Suprapubic skin (tissue), 4 donors: ENCODE measurements at regions not wholly inside any gene's neighbourhood (a gene's known extent, or its start where the extent isn't known, plus 50 kb on each side); places are given as distances from the start of the nearest gene placed in this dataset.
A peak's percentile ranks its signal among the peaks of the same experiment; 100 is the strongest.

Experiments used
- DNase-seq, 2 donors: peaks; one replicate each; pipeline ENCODE4 v3.0.0-alpha.2; 2019; ENCODE audit warnings: low spot score in 2 of 2
- H3K27ac ChIP-seq: fragments of 200-600 bp; sonication (generic); one replicate; pipeline ENCODE4 v1.5.1; 2019
- H3K27me3 ChIP-seq: fragments of 200-600 bp; sonication (generic); one replicate; pipeline ENCODE4 v1.5.1; 2019
- H3K36me3 ChIP-seq: fragments of 200-600 bp; sonication (generic); one replicate; pipeline ENCODE4 v1.5.1; 2019
- H3K4me1 ChIP-seq: fragments of 200-600 bp; sonication (generic); one replicate; pipeline ENCODE4 v1.5.1; 2019
- H3K4me3 ChIP-seq: fragments of 200-600 bp; sonication (generic); one replicate; pipeline ENCODE4 v1.5.1; 2019; ENCODE audit warnings: mild to moderate bottlenecking
- H3K9me3 ChIP-seq: fragments of 200-600 bp; sonication (generic); one replicate; pipeline ENCODE4 v1.5.1; 2019
- EP300 ChIP-seq: sonication (generic); formaldehyde crosslinking; IDR thresholded peaks from one replicate; pipeline ENCODE4 v1.6.1; 2017; ENCODE audit warnings: antibody characterized with exemption
- POLR2A ChIP-seq, 2 donors: fragments of 450-650 bp; IDR thresholded peaks; one replicate each; pipeline ENCODE4 v1.6.1; 2017; ENCODE audit warnings: antibody characterized with exemption in 2 of 2, mild to moderate bottlenecking in 2 of 2, moderate library complexity in 2 of 2
- POLR2AphosphoS5 ChIP-seq, 3 donors: sonication (generic); formaldehyde crosslinking; IDR thresholded peaks; one replicate each; pipeline ENCODE4 v1.6.1; 2017; ENCODE audit warnings: antibody characterized with exemption in 3 of 3
- WGBS: methylation state at CpG from one replicate; pipeline ENCODE4 v1.1.5; 2018; 5-methylcytosine and 5-hydroxymethylcytosine counted together
- TF ChIP-seq, protein P1 (sequence below), 2 donors: fragments of 200-600 bp in 1 of 2; fragments of 450-650 bp in 1 of 2; sonication (generic) in 1 of 2; IDR thresholded peaks; one replicate each; pipeline ENCODE4 v1.5.1; 2016 to 2019; ENCODE audit warnings: antibody characterized with exemption in 2 of 2, mild to moderate bottlenecking in 1 of 2, moderate library complexity in 1 of 2

DNA sequence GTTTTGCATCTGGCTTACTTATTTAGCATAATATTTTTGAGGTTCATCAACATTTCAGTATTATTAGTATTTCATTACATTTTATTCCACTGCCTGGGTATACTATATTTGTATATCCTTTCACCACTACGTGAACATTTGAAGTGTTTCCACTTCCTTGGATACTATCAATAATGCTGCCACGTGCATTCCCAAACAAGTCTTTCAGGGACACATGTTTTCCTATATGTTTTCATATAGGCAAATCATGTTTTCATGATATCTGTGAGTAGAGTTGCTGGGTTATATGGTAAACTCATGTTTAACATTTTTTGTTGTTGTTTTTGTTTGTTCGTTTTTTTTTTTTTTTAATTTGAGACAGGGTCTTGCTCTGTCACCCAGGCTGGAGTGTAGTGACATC is 380.1 kb downstream of the OMA1 start:
- Histone ChIP-seq H3K36me3 (no peaks in the 10 kb centered on the region), H3K4me1 (no peaks in the 10 kb centered on the region), H3K27me3 (no peaks in the 10 kb centered on the region), H3K27ac (no peak overlapping the region), H3K9me3 (no peaks in the 10 kb centered on the region), H3K4me3 (no peak overlapping the region)
- WGBS = 85% methylated on average over 3 of the region's 3 CpGs
- DNase-seq = no peak
- TF ChIP-seq, protein P1, sequence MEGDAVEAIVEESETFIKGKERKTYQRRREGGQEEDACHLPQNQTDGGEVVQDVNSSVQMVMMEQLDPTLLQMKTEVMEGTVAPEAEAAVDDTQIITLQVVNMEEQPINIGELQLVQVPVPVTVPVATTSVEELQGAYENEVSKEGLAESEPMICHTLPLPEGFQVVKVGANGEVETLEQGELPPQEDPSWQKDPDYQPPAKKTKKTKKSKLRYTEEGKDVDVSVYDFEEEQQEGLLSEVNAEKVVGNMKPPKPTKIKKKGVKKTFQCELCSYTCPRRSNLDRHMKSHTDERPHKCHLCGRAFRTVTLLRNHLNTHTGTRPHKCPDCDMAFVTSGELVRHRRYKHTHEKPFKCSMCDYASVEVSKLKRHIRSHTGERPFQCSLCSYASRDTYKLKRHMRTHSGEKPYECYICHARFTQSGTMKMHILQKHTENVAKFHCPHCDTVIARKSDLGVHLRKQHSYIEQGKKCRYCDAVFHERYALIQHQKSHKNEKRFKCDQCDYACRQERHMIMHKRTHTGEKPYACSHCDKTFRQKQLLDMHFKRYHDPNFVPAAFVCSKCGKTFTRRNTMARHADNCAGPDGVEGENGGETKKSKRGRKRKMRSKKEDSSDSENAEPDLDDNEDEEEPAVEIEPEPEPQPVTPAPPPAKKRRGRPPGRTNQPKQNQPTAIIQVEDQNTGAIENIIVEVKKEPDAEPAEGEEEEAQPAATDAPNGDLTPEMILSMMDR (IDR thresholded peaks at IDR 0.05) = no peak
- TF ChIP-seq POLR2AphosphoS5 (IDR thresholded peaks at IDR 0.05) (no peak), EP300 (no peak), POLR2A (IDR thresholded peaks at IDR 0.05) (no peak)

DNA sequence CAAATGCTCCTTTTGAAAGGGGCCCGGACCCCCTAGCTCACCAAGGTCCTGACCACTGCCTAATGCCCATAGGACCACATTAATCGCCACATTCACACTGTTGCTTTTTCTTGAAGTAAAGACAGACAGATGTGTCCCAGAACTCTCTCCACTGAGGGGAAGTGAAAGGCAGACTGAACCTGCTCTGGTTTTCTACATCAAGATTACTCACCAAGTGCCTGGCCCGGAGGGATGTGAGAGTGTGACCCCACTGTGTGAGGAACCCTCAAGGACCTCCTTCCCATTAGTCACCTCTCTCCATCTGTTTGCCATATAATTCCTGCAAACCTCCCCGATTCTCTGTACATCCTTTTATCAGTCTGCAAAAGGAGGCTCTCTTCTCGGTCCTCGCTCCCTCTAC is 381.5 kb downstream of the OMA1 start:
- 89% methylated on average over 6 of the region's 6 CpGs for WGBS
- no peaks in the 10 kb centered on the region for H3K4me1 ChIP-seq
- no peaks in the 10 kb centered on the region for H3K36me3 ChIP-seq
- H3K9me3 ChIP-seq = no peaks in the 10 kb centered on the region
- no peak for DNase-seq
- H3K27me3 ChIP-seq = no peaks in the 10 kb centered on the region
- TF ChIP-seq, protein P1 (IDR thresholded peaks at IDR 0.05) = no peak
- TF ChIP-seq POLR2AphosphoS5 (IDR thresholded peaks at IDR 0.05) (no peak), POLR2A (IDR thresholded peaks at IDR 0.05) (no peak), EP300 (no peak)
- no peak overlapping the region for H3K27ac ChIP-seq
- no peak overlapping the region for H3K4me3 ChIP-seq

DNA sequence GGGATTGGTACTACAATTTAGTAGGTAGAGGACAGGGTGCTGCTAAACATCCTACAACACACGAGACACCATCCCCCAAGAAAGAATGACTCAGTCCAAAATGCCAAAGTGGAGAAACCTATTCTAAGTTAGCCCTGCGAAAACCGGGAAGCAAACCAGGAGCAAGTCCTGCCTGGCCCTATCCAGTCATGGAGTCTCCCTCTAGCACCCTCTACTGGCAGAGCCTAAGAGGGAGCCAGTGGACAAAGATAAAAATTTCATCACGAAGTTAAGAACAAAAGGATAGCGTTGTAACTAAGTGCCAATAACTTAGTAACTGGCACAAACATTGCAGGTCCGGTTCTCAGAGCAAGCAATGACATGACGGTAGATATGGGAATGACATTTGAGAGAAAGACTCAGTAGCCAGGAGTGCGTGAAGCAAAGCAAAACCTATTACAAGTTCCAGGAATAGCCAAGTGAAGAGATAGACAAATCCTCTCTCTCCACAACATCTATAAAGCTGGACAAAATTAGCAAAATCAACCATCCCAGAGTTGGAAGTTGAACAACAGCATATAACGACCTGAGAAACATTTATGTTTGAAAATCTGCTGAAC is 383.5 kb downstream of the OMA1 start:
- TF ChIP-seq POLR2AphosphoS5 (IDR thresholded peaks at IDR 0.05) (no peak), POLR2A (IDR thresholded peaks at IDR 0.05) (no peak), EP300 (no peak)
- TF ChIP-seq, protein P1 (IDR thresholded peaks at IDR 0.05) = peak; percentile 32 to 80
- no peaks in the 10 kb centered on the region for H3K9me3 ChIP-seq
- 24% methylated on average over 9 of the region's 9 CpGs for WGBS
- no peak overlapping the region for H3K27ac ChIP-seq
- H3K4me1 ChIP-seq = no peaks in the 10 kb centered on the region
- DNase-seq = no peak
- H3K36me3 ChIP-seq = no peaks in the 10 kb centered on the region
- H3K27me3 ChIP-seq = no peaks in the 10 kb centered on the region
- no peak overlapping the region for H3K4me3 ChIP-seq

DNA sequence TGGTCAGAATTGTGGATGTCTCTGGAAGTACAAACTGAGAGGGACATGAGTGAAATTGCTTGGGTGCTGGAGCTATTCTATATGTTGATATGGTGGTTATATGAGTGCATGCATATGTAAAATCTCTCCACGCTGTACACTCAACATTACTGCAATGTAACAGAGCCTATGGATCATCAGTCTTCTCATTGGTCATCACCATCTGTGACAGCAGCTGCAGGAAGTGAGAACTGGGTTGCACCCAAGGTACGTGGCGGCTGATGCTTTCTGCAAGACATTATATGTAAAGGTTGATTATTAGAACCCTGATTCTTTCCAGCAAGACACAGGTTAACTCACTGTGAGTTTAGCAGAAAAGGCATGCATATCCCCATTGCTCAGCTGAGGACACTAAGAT is 387.1 kb downstream of the OMA1 start:
- no peaks in the 10 kb centered on the region for H3K27me3 ChIP-seq
- no peak for TF ChIP-seq EP300
- no peak for TF ChIP-seq POLR2AphosphoS5 (IDR thresholded peaks at IDR 0.05)
- TF ChIP-seq, protein P1 (IDR thresholded peaks at IDR 0.05) = no peak
- no peak for TF ChIP-seq POLR2A (IDR thresholded peaks at IDR 0.05)
- WGBS = 86% methylated on average over 3 of the region's 3 CpGs

DNA sequence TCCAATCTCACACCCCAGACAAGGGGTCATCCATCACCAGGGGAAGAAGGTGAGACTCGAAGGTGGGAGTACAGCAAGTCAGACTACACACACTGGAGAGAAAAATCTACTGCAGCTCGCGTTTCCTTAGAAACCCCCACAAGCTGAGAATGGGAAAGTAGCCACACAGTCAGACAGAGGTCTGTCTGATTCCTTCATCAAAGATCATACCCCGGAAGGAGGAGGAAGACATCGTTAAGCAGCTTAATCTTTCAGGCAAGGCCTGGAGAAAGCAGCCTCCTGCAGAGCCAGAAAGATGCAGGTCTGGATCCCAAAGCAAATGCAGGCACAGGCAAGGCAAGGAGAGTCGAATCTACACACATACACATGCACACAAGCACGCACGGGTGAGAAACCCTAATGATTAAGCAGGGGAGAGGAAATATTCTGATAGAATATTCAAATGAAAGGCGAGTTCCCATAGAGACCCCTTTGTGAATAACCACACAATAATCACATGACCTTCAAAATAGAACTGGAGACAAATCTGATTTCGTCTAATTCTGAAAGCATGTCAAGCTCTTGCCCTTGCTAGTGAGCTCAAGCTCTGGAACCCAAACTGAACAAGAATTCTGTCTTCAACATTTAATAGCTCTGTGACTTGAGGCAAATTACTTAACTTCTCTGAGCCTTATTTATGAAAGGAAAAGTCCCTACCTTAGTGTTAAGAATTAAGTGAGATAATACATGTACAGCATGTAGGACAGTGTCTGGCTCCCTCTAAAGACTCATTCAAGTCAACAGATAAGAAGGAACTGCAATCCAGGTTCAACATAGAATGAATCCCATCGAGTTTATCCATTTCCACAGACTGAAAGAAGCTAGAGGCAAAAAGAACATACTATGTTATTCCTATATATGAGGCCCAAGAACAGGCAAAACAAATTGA is 387.8 kb downstream of the OMA1 start:
- WGBS = 68% methylated on average over 11 of the region's 11 CpGs

More for the DNA sequence above, 387.1 kb downstream of the OMA1 start:
- Histone ChIP-seq H3K4me1 (no peaks in the 10 kb centered on the region), H3K9me3 (no peaks in the 10 kb centered on the region), H3K4me3 (no peak overlapping the region), H3K36me3 (no peaks in the 10 kb centered on the region), H3K27ac (no peak overlapping the region)
- DNase-seq = no peak

More for the DNA sequence above, 387.8 kb downstream of the OMA1 start:
- H3K4me3 ChIP-seq = no peak overlapping the region
- H3K27ac ChIP-seq = no peak overlapping the region
- no peaks in the 10 kb centered on the region for H3K36me3 ChIP-seq
- DNase-seq = no peak
- no peaks in the 10 kb centered on the region for H3K4me1 ChIP-seq
- TF ChIP-seq, protein P1 (IDR thresholded peaks at IDR 0.05) = no peak
- TF ChIP-seq POLR2A (IDR thresholded peaks at IDR 0.05) = no peak
- no peaks in the 10 kb centered on the region for H3K9me3 ChIP-seq
- H3K27me3 ChIP-seq = no peaks in the 10 kb centered on the region
